ENCODE measurements at regions not wholly inside any gene's neighbourhood (a gene's known extent, or its start where the extent isn't known, plus 50 kb on each side); places are given as distances from the start of the nearest gene placed in this dataset.

DNA sequence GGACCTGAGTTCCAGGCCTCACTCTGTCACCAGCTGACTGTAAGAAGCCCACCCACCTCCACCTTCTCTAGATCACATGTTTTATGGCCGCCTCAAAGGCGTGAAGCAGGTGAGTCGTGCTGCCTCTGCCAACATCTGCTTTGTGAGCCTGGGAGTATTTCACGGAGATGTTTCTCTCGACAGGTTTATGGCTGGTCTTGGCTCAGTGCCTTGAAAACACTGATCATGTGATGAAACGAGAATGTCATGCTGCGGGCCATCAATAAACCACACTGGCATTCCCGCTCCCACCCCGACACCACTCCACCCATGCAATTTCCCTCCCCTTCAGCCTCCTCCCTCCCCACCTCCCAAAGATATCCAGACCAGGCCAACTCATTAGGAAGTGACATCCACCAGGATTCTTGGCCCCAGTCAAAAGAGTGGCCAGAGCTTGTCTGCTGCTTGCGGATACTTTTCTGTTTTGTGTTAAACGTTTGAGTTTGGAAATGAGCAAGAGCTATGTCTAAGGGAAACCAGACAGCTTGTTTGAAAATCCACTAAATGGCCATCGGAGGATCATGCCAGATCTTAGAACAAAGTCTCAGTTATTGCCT, 53.8 kb upstream of the NTF3 start:
- no peaks in the 10 kb centered on the region for H3K9me3 ChIP-seq (ENCODE audit: control insufficient read depth, insufficient read depth, low read depth, low read length)
- POLR2A ChIA-PET, result no interaction called here
- H3K4me3 ChIP-seq (ENCODE audit: low read depth, low read length), result no peak overlapping the region
- H3K4me1 ChIP-seq (ENCODE audit: control insufficient read depth, insufficient read depth, low read length), result no peaks in the 10 kb centered on the region; the same call in 1 of the 2 replicates
- no peaks in the 10 kb centered on the region for H3K36me3 ChIP-seq (ENCODE audit: control insufficient read depth in 2 of 2, insufficient read depth in 1 of 2, low read length in 2 of 2)
- CTCF ChIA-PET, result interaction anchor here (0.6 to 2.3 kb wide), 2 partner anchors 50 to 135 kb away, joined by 4 to 8 read pairs; no protein-coding TSS in a partner anchor
- no peak overlapping the region for H3K27ac ChIP-seq (ENCODE audit: extremely low read depth, low read depth, low read length)
- TF ChIP-seq, protein P1, sequence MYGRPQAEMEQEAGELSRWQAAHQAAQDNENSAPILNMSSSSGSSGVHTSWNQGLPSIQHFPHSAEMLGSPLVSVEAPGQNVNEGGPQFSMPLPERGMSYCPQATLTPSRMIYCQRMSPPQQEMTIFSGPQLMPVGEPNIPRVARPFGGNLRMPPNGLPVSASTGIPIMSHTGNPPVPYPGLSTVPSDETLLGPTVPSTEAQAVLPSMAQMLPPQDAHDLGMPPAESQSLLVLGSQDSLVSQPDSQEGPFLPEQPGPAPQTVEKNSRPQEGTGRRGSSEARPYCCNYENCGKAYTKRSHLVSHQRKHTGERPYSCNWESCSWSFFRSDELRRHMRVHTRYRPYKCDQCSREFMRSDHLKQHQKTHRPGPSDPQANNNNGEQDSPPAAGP (tag by site-specific recombination; IDR thresholded peaks at IDR 0.05), result peak; percentile 85
- 0 out of 2 replicates have a peak, but pooled peaks have one; percentile 17 for TF ChIP-seq ZBTB17 (tag by site-specific recombination; IDR thresholded peaks at IDR 0.05)
- TF ChIP-seq ZNF354C (tag by site-specific recombination; IDR thresholded peaks at IDR 0.05; ENCODE audit: borderline replicate concordance, low read depth), result no peak
- peak; percentile 45; the same call in 1 of the 2 replicates for TF ChIP-seq ZNF366 (tag by site-specific recombination; conservative IDR thresholded peaks at IDR 0.05)
- TF ChIP-seq, protein P2, sequence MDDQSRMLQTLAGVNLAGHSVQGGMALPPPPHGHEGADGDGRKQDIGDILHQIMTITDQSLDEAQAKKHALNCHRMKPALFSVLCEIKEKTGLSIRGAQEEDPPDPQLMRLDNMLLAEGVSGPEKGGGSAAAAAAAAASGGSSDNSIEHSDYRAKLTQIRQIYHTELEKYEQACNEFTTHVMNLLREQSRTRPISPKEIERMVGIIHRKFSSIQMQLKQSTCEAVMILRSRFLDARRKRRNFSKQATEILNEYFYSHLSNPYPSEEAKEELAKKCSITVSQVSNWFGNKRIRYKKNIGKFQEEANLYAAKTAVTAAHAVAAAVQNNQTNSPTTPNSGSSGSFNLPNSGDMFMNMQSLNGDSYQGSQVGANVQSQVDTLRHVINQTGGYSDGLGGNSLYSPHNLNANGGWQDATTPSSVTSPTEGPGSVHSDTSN (CRISPR knock-in tag; IDR thresholded peaks at IDR 0.05), result 0 out of 2 replicates have a peak, but pooled peaks have one; percentile 41
- TF ChIP-seq, protein P3, sequence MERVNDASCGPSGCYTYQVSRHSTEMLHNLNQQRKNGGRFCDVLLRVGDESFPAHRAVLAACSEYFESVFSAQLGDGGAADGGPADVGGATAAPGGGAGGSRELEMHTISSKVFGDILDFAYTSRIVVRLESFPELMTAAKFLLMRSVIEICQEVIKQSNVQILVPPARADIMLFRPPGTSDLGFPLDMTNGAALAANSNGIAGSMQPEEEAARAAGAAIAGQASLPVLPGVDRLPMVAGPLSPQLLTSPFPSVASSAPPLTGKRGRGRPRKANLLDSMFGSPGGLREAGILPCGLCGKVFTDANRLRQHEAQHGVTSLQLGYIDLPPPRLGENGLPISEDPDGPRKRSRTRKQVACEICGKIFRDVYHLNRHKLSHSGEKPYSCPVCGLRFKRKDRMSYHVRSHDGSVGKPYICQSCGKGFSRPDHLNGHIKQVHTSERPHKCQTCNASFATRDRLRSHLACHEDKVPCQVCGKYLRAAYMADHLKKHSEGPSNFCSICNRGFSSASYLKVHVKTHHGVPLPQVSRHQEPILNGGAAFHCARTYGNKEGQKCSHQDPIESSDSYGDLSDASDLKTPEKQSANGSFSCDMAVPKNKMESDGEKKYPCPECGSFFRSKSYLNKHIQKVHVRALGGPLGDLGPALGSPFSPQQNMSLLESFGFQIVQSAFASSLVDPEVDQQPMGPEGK (tag by site-specific recombination; IDR thresholded peaks at IDR 0.05), result 0 out of 2 replicates have a peak, but pooled peaks have one; percentile 35
- TF ChIP-seq ZFP69B (tag by site-specific recombination; IDR thresholded peaks at IDR 0.05), result no peak
- TF ChIP-seq KLF1 (tag by site-specific recombination; IDR thresholded peaks at IDR 0.05), result peak; percentile 84
- TF ChIP-seq ZFHX2 (tag by site-specific recombination; conservative IDR thresholded peaks at IDR 0.05), result peak; percentile 90
- TF ChIP-seq ZNF660 (tag by site-specific recombination; IDR thresholded peaks at IDR 0.05), result peak; percentile 24; the same call in 1 of the 2 replicates
- TF ChIP-seq ZBTB8A (tag by site-specific recombination; IDR thresholded peaks at IDR 0.05), result 0 out of 2 replicates have a peak, but pooled peaks have one; percentile 33
- TF ChIP-seq HOXD13 (CRISPR knock-in tag; IDR thresholded peaks at IDR 0.05; ENCODE audit: borderline replicate concordance), result peak; percentile 39; the same call in 1 of the 2 replicates
- TF ChIP-seq, protein P4, sequence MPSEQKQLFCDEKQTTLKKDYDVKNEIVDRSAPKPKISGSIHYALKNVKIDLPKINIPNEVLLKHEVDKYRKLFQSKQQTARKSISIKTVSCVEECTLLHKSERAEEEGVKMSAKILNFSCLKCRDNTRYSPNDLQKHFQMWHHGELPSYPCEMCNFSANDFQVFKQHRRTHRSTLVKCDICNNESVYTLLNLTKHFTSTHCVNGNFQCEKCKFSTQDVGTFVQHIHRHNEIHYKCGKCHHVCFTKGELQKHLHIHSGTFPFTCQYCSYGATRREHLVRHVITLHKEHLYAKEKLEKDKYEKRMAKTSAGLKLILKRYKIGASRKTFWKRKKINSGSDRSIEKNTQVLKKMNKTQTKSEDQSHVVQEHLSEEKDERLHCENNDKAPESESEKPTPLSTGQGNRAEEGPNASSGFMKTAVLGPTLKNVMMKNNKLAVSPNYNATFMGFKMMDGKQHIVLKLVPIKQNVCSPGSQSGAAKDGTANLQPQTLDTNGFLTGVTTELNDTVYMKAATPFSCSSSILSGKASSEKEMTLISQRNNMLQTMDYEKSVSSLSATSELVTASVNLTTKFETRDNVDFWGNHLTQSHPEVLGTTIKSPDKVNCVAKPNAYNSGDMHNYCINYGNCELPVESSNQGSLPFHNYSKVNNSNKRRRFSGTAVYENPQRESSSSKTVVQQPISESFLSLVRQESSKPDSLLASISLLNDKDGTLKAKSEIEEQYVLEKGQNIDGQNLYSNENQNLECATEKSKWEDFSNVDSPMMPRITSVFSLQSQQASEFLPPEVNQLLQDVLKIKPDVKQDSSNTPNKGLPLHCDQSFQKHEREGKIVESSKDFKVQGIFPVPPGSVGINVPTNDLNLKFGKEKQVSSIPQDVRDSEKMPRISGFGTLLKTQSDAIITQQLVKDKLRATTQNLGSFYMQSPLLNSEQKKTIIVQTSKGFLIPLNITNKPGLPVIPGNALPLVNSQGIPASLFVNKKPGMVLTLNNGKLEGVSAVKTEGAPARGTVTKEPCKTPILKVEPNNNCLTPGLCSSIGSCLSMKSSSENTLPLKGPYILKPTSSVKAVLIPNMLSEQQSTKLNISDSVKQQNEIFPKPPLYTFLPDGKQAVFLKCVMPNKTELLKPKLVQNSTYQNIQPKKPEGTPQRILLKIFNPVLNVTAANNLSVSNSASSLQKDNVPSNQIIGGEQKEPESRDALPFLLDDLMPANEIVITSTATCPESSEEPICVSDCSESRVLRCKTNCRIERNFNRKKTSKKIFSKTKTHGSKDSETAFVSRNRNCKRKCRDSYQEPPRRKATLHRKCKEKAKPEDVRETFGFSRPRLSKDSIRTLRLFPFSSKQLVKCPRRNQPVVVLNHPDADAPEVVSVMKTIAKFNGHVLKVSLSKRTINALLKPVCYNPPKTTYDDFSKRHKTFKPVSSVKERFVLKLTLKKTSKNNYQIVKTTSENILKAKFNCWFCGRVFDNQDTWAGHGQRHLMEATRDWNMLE (tag by site-specific recombination; conservative IDR thresholded peaks at IDR 0.05; ENCODE audit: low read depth), result 0 out of 2 replicates have a peak, but pooled peaks have one; percentile 17
- TF ChIP-seq WT1 (tag by site-specific recombination; IDR thresholded peaks at IDR 0.05), result peak; percentile 89
- TF ChIP-seq, protein P5, sequence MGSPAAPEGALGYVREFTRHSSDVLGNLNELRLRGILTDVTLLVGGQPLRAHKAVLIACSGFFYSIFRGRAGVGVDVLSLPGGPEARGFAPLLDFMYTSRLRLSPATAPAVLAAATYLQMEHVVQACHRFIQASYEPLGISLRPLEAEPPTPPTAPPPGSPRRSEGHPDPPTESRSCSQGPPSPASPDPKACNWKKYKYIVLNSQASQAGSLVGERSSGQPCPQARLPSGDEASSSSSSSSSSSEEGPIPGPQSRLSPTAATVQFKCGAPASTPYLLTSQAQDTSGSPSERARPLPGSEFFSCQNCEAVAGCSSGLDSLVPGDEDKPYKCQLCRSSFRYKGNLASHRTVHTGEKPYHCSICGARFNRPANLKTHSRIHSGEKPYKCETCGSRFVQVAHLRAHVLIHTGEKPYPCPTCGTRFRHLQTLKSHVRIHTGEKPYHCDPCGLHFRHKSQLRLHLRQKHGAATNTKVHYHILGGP (tag by site-specific recombination; IDR thresholded peaks at IDR 0.05), result 0 out of 2 replicates have a peak, but pooled peaks have one; percentile 53
- TF ChIP-seq, protein P6, sequence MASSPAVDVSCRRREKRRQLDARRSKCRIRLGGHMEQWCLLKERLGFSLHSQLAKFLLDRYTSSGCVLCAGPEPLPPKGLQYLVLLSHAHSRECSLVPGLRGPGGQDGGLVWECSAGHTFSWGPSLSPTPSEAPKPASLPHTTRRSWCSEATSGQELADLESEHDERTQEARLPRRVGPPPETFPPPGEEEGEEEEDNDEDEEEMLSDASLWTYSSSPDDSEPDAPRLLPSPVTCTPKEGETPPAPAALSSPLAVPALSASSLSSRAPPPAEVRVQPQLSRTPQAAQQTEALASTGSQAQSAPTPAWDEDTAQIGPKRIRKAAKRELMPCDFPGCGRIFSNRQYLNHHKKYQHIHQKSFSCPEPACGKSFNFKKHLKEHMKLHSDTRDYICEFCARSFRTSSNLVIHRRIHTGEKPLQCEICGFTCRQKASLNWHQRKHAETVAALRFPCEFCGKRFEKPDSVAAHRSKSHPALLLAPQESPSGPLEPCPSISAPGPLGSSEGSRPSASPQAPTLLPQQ (tag by site-specific recombination; IDR thresholded peaks at IDR 0.05), result peak; percentile 64
- TF ChIP-seq ZNF404 (tag by site-specific recombination; IDR thresholded peaks at IDR 0.05), result no peak
- peak; percentile 89 for TF ChIP-seq ZNF24 (tag by site-specific recombination; IDR thresholded peaks at IDR 0.05)
- no peak for TF ChIP-seq ZNF114 (tag by site-specific recombination; IDR thresholded peaks at IDR 0.05)
- TF ChIP-seq, protein P7, sequence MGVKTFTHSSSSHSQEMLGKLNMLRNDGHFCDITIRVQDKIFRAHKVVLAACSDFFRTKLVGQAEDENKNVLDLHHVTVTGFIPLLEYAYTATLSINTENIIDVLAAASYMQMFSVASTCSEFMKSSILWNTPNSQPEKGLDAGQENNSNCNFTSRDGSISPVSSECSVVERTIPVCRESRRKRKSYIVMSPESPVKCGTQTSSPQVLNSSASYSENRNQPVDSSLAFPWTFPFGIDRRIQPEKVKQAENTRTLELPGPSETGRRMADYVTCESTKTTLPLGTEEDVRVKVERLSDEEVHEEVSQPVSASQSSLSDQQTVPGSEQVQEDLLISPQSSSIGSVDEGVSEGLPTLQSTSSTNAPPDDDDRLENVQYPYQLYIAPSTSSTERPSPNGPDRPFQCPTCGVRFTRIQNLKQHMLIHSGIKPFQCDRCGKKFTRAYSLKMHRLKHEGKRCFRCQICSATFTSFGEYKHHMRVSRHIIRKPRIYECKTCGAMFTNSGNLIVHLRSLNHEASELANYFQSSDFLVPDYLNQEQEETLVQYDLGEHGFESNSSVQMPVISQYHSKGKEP (tag by site-specific recombination; IDR thresholded peaks at IDR 0.05), result 0 out of 2 replicates have a peak, but pooled peaks have one; percentile 44
- no peak for TF ChIP-seq ZNF394 (tag by site-specific recombination; IDR thresholded peaks at IDR 0.05; ENCODE audit: borderline replicate concordance)
- peak; percentile 63; the same call in 1 of the 2 replicates for TF ChIP-seq ZNF501 (tag by site-specific recombination; IDR thresholded peaks at IDR 0.05)
- TF ChIP-seq SETDB1 (IDR thresholded peaks at IDR 0.05; ENCODE audit: insufficient read length, low read length), result peak; percentile 30
